H1 (cell line): ENCODE measurements at regions not wholly inside any gene's neighbourhood (a gene's known extent, or its start where the extent isn't known, plus 50 kb on each side); places are given as distances from the start of the nearest gene placed in this dataset.

Experiments
- CREB1 ChIP-seq: IDR thresholded peaks from 2 replicates; pipeline ENCODE4 v1.6.1; 2012; ENCODE audit warnings: inconsistent platforms
- SIX5 ChIP-seq: IDR thresholded peaks from 2 replicates; pipeline ENCODE4 v1.6.1; 2011; ENCODE audit warnings: mild to moderate bottlenecking, low read depth, low read length
- TF ChIP-seq, protein P1 (sequence below): fragments of 300-600 bp; sonication (generic); IDR thresholded peaks from 2 replicates; pipeline ENCODE4 v1.7.1; 2012; ENCODE audit warnings: low read length, moderate library complexity, mild to moderate bottlenecking, inconsistent platforms; ENCODE audit not compliant: insufficient replicate concordance

DNA sequence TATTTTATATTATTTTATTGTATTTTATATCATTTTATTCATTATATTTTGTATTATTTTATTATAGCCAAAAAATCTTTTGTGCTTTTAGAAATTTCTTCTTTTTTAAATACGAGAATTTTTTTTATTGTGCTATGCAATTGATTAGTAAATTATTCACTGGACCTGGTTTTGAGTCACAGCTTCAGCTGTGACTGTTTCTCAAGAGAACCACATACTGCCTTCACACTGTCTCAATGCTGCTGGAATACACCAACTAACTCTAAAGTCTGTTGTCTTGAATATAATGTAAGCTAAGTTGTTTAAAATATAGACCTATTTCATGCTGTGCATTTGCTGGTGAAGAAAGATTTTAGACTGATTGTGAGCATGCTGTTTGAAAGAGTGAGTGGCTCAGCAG lies 423.6 kb downstream of the NDFIP2 start (continued):
- no peak for TF ChIP-seq SIX5
- TF ChIP-seq, protein P1, sequence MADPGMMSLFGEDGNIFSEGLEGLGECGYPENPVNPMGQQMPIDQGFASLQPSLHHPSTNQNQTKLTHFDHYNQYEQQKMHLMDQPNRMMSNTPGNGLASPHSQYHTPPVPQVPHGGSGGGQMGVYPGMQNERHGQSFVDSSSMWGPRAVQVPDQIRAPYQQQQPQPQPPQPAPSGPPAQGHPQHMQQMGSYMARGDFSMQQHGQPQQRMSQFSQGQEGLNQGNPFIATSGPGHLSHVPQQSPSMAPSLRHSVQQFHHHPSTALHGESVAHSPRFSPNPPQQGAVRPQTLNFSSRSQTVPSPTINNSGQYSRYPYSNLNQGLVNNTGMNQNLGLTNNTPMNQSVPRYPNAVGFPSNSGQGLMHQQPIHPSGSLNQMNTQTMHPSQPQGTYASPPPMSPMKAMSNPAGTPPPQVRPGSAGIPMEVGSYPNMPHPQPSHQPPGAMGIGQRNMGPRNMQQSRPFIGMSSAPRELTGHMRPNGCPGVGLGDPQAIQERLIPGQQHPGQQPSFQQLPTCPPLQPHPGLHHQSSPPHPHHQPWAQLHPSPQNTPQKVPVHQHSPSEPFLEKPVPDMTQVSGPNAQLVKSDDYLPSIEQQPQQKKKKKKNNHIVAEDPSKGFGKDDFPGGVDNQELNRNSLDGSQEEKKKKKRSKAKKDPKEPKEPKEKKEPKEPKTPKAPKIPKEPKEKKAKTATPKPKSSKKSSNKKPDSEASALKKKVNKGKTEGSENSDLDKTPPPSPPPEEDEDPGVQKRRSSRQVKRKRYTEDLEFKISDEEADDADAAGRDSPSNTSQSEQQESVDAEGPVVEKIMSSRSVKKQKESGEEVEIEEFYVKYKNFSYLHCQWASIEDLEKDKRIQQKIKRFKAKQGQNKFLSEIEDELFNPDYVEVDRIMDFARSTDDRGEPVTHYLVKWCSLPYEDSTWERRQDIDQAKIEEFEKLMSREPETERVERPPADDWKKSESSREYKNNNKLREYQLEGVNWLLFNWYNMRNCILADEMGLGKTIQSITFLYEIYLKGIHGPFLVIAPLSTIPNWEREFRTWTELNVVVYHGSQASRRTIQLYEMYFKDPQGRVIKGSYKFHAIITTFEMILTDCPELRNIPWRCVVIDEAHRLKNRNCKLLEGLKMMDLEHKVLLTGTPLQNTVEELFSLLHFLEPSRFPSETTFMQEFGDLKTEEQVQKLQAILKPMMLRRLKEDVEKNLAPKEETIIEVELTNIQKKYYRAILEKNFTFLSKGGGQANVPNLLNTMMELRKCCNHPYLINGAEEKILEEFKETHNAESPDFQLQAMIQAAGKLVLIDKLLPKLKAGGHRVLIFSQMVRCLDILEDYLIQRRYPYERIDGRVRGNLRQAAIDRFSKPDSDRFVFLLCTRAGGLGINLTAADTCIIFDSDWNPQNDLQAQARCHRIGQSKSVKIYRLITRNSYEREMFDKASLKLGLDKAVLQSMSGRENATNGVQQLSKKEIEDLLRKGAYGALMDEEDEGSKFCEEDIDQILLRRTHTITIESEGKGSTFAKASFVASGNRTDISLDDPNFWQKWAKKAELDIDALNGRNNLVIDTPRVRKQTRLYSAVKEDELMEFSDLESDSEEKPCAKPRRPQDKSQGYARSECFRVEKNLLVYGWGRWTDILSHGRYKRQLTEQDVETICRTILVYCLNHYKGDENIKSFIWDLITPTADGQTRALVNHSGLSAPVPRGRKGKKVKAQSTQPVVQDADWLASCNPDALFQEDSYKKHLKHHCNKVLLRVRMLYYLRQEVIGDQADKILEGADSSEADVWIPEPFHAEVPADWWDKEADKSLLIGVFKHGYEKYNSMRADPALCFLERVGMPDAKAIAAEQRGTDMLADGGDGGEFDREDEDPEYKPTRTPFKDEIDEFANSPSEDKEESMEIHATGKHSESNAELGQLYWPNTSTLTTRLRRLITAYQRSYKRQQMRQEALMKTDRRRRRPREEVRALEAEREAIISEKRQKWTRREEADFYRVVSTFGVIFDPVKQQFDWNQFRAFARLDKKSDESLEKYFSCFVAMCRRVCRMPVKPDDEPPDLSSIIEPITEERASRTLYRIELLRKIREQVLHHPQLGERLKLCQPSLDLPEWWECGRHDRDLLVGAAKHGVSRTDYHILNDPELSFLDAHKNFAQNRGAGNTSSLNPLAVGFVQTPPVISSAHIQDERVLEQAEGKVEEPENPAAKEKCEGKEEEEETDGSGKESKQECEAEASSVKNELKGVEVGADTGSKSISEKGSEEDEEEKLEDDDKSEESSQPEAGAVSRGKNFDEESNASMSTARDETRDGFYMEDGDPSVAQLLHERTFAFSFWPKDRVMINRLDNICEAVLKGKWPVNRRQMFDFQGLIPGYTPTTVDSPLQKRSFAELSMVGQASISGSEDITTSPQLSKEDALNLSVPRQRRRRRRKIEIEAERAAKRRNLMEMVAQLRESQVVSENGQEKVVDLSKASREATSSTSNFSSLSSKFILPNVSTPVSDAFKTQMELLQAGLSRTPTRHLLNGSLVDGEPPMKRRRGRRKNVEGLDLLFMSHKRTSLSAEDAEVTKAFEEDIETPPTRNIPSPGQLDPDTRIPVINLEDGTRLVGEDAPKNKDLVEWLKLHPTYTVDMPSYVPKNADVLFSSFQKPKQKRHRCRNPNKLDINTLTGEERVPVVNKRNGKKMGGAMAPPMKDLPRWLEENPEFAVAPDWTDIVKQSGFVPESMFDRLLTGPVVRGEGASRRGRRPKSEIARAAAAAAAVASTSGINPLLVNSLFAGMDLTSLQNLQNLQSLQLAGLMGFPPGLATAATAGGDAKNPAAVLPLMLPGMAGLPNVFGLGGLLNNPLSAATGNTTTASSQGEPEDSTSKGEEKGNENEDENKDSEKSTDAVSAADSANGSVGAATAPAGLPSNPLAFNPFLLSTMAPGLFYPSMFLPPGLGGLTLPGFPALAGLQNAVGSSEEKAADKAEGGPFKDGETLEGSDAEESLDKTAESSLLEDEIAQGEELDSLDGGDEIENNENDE: no peak
- TF ChIP-seq CREB1: no peak
